Activated effector memory CD4-positive, alpha-beta T cell treated with anti-CD3 and anti-CD28 coated beads, Interleukin-2, amount 50 U/mL, for 16 hours (primary cell): ENCODE measurements at regions not wholly inside any gene's neighbourhood (a gene's known extent, or its start where the extent isn't known, plus 50 kb on each side); places are given as distances from the start of the nearest gene placed in this dataset.
"Not testable (repeated sequence)": the region's sequence is repeated elsewhere in the genome, so short reads cannot be mapped to it uniquely, and the experiment has no call there.

Source experiments
- DNase-seq: peaks from one replicate; pipeline ENCODE4 v3.0.0-alpha.2; 2020

DNA sequence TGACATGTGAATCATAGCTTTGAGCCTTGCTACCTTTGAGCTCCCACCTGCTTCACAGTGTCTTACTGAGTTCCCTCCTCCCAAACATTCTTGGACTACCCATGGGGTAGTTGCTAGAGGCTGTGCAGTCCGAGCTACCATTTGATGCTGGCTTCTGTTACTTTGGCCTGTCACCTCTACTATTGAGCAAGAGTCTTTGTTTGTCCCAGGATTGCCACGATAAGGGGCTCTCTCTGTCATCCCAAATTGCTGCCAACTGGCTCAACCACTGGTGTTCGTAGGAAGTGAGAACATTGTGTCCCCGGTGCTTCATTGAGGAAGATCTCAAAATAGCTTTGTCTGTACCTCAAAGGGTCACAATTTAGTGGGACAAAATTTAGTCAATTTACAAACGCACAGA is 59.1 kb upstream of the PAX8 start:
- DNase-seq: no peak

DNA sequence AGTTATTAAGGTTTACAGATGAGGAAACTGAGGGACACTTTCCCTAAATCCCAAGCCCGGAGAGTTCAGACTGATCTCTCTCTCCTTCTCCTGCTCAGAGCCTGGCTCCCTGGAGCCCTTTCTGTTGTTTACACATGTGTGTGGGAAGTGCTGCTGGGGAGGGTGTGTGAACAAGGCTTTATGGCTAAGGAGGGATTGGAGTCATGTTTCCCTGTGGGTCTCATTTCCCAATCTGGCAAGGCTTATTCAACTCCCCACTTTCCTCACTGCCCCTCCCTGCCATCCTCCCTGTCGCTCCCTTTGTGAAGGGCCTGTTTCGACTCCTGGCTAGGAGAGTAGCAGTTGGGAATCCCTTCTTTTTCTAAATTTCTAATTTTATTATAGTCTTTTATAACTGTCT is 57.3 kb upstream of the PAX8 start:
- not testable (repeated sequence) for DNase-seq

DNA sequence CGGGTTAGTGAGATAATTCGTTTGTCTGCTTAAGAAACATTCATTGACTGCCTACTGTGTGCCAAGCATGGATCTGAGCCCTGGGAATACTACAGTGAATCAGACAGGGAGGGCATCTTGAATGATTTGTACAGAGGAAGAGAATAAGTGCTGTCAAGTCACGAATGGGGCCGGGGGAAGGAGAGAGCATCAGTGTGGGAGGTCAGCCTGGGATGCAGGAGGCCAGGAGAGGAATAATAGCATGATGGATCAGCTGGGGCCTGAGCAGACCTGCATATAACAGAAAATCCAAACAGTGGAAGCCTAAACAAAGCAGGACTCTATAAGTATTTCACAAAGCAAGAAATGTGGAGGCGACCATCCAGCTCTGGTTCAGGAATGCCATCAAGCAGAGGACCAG is 55.4 kb upstream of the PAX8 start:
- no peak for DNase-seq

DNA sequence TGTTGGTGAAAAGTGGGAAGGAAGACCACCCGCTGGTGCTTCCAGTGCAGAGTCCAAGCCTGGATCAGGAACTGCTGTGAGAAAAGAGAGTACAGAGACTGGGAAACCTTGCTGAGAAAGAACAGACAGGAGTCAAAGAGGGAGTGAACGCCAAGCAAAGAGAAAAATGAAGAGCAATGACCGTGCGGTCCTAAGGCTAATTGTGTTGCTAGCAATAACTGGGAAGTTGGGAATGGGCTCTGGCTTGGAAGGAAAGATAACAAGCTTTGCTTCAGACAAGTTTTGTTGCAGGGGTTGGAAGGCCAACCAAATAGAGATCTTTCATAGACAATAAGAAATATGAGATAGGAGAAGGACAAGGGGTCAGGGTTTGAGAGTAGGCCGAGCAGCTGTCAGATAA is 55.0 kb upstream of the PAX8 start:
- not testable (repeated sequence) for DNase-seq

DNA sequence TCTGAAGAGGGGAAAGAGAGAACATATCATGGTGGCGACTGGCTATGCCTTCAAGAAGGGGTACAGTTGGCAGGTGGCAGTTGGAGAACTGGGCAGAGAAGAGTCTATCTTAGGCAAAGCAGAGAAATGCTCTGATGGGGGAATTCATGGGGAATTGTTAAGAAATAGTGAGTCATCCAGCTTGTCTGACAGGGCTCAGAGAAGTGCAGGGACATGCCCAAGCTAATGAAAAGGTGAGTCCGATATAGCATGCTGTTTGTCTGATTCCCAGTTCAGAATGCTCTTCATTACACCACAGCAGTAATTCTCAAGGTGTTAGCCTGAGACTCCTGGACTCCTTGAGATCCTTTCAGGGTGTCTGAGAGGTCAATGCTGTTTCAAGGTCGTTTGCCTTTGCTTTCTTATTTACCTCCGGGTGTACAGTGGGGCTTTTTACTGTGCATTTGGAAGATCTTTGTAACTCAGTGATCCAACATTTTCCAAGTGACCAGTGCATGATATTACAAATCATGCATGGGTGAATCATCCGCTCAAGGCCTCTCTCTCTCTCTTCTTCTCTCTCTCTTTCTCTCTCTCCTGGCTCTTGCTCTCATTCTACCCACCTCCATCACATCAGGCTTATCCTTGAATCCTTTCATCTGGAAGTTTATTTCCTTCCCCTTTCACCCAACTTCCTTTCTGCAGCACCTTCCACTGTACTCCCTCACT is 51.5 kb upstream of the PAX8 start:
- DNase-seq: not testable (repeated sequence)

DNA sequence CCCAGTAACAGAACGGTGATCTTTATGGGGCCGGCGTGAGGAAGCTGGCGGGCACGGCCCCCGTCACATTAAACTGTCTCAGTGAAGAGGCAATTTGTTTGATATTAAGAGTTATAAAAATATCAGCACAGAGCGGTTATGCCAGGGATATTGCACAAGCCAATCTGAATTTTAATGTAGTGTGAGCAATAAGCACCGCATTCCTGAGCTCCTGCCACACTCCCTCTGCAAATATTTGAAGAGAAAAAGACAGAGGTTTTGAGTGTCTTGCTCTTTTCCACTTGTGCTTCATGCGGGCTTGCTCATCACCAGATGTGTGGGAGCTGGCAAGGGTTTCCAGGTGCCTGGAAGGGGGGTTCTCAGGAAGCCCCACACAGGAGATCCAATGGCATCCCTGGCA is 50.3 kb upstream of the PAX8 start:
- DNase-seq: not testable (repeated sequence)

DNA sequence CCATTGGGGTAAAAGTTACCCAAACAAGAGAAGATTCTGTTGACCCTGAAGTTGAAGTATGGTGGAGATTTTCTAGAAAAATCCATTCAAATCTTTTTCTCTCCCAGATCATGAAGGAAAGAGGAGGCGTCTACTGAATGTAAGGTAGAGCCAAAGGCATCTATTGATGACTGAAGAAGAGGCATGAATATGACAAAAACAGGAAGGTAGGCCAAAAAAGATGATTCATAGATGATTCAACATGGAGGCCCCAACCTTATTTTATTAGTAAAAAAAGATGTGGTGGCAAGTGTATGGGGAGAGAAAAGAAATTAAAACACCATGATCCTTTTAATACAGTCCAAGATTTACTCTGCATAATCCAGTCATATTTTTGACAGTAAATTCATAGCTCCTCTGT is 49.9 kb upstream of the PAX8 start:
- not testable (repeated sequence) for DNase-seq
